Activated B cell treated with CpG ODN at 0.5 μM for 24 hours (primary cell): ENCODE measurements at regions not wholly inside any gene's neighbourhood (a gene's known extent, or its start where the extent isn't known, plus 50 kb on each side); places are given as distances from the start of the nearest gene placed in this dataset.

Source experiments
- ATAC-seq: fragments of 200-7000 bp; cut with Tn5 transposase; one replicate; pipeline ENCODE4 v1.10.0; 2021; ENCODE audit warnings: low read depth, mild to moderate bottlenecking, moderate library complexity
- CTCF ChIA-PET: fragments of 350-600 bp; sonication (Branson Sonifier 250); formaldehyde crosslinking; loops from one replicate; lab custom pipeline; 2021; ENCODE audit warnings: antibody characterized with exemption; lab: Charles Lee
- POLR2A ChIA-PET: fragments of 350-600 bp; sonication (Branson Sonifier 250); formaldehyde crosslinking; loops from one replicate; lab custom pipeline; 2021; ENCODE audit warnings: antibody characterized with exemption; lab: Charles Lee
- DNase-seq: peaks from one replicate; pipeline ENCODE4 v3.0.0; 2022
- H3K27ac Mint-ChIP-seq: one replicate; pipeline ENCODE4 v1.8.0; 2020; ENCODE audit warnings: mixed read lengths
- H3K27me3 Mint-ChIP-seq: one replicate; pipeline ENCODE4 v1.8.0; 2021; ENCODE audit warnings: mixed read lengths
- H3K36me3 Mint-ChIP-seq: one replicate; pipeline ENCODE4 v1.8.0; 2021; ENCODE audit warnings: low read depth, mixed read lengths
- H3K4me1 Mint-ChIP-seq: one replicate; pipeline ENCODE4 v1.8.0; 2021; ENCODE audit warnings: mixed read lengths
- H3K4me3 Mint-ChIP-seq: one replicate; pipeline ENCODE4 v1.8.0; 2020; ENCODE audit warnings: mild to moderate bottlenecking, mixed read lengths
- H3K9me3 Mint-ChIP-seq: one replicate; pipeline ENCODE4 v1.8.0; 2020; ENCODE audit warnings: mixed read lengths
- intact Hi-C: fragments of 100-400 bp; cut with micrococcal nuclease; formaldehyde crosslinking; loops from one replicate; pipeline ENCODE4 v1.15.1; 2024
- TF ChIP-seq, protein P1 (sequence below): fragments of 200-600 bp; IDR thresholded peaks from one replicate; pipeline ENCODE4 v1.8.0; 2022; ENCODE audit warnings: antibody characterized with exemption, mild to moderate bottlenecking

DNA sequence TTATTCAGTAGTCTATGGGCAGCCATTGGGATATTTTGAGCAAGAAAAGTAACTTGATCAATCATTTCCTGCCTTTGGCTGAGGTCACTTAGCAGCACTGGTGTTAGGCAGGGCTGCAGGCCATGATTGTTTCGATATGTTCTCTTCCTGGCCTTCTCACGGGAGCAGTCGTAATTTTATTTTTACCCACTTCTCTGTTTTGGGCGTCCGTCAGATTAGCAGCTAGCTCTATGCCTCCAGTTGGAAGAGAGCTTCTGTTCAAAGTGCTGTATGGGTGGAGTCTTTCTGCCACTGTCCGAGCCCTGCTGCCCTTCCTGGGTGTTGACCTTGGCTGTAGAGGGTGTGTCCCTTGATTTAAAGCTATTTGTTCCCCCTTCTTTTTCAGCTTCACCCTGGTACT, 123.4 kb upstream of the ROPN1 start:
- intact Hi-C loops: no loop called here
- Mint-ChIP-seq H3K27me3 (peaks cover 13% of the 10 kb centered on the region), H3K9me3 (no peaks in the 10 kb centered on the region), H3K4me3 (no peak overlapping the region), H3K4me1 (no peaks in the 10 kb centered on the region), H3K36me3 (no peaks in the 10 kb centered on the region), H3K27ac (no peak overlapping the region)
- CTCF ChIA-PET: no interaction called here
- no peak for ATAC-seq
- TF ChIP-seq, protein P1, sequence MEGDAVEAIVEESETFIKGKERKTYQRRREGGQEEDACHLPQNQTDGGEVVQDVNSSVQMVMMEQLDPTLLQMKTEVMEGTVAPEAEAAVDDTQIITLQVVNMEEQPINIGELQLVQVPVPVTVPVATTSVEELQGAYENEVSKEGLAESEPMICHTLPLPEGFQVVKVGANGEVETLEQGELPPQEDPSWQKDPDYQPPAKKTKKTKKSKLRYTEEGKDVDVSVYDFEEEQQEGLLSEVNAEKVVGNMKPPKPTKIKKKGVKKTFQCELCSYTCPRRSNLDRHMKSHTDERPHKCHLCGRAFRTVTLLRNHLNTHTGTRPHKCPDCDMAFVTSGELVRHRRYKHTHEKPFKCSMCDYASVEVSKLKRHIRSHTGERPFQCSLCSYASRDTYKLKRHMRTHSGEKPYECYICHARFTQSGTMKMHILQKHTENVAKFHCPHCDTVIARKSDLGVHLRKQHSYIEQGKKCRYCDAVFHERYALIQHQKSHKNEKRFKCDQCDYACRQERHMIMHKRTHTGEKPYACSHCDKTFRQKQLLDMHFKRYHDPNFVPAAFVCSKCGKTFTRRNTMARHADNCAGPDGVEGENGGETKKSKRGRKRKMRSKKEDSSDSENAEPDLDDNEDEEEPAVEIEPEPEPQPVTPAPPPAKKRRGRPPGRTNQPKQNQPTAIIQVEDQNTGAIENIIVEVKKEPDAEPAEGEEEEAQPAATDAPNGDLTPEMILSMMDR: no peak
- no peak for DNase-seq
- POLR2A ChIA-PET: no interaction called here

DNA sequence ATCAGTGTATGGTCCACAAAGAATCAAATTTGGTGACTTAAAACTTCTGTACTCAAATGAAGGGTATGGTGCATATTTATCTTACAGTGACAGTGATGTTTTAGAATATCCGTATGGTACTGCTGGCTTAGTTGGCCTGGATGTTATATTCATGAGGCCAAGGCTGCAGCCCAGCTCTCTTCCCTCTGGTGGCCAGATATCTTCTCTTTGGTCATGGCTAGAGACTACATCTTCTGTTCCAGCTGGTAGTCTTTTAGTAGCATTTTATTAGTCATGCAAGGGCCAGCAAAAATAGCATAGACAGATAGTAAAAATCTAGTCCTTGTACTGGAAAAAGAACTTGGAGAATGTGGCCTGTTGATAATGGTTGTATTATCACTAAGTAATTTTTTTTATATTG, 124.0 kb upstream of the ROPN1 start:
- no peak for DNase-seq
- ChIA-PET CTCF (no interaction called here), POLR2A (no interaction called here)
- H3K9me3 Mint-ChIP-seq: no peaks in the 10 kb centered on the region
- H3K36me3 Mint-ChIP-seq: no peaks in the 10 kb centered on the region
- intact Hi-C loops: no loop called here
- H3K27me3 Mint-ChIP-seq: peaks cover 13% of the 10 kb centered on the region
- H3K4me3 Mint-ChIP-seq: no peak overlapping the region
- H3K27ac Mint-ChIP-seq: no peak overlapping the region
- TF ChIP-seq, protein P1: no peak
- H3K4me1 Mint-ChIP-seq: no peaks in the 10 kb centered on the region
- no peak for ATAC-seq

DNA sequence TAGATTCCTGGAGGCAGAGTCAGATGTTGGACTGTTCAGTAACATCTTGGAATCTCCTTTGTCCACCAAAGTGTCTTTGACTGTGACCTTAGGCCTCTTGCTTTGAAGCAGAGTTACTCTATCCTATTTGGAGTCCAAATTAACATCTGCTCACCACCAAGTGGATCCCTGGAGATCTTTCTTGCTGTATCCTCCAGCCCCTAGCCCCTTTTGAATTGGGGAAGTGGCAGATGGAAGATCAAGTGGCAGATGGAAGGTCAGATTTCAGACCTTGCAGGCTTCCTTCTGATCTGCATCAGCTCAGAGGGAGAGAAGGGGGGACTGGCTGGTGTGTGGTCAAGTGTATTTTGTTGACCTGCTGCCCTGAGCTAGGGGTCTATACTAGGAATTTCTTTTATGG, 125.0 kb upstream of the ROPN1 start:
- no peak overlapping the region for H3K27ac Mint-ChIP-seq
- ChIA-PET POLR2A (no interaction called here), CTCF (no interaction called here)
- no peaks in the 10 kb centered on the region for H3K4me1 Mint-ChIP-seq
- ATAC-seq (no peak), DNase-seq (no peak)
- no peaks in the 10 kb centered on the region for H3K36me3 Mint-ChIP-seq
- peaks cover 13% of the 10 kb centered on the region for H3K27me3 Mint-ChIP-seq
- intact Hi-C loops: no loop called here
- TF ChIP-seq, protein P1: no peak
- no peak overlapping the region for H3K4me3 Mint-ChIP-seq
- H3K9me3 Mint-ChIP-seq: no peaks in the 10 kb centered on the region

DNA sequence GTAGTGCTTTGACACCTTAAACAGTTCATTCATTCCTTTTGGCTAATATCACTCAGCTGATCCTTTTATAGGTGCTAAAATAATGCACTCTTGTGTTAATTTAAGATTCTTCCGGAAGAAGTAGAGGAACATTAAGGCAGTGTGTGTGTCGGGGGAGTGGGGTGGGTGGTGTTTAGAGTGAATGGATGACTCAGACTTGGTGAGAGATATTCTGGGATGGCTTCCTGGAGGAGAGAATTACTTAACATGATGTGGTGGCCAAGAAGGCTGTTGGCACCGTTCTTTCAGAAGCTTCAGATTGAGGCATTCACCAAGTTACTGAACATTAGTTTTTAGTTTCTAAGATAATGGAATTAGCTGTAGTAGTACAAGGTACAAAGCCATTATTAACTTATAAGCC, 125.6 kb upstream of the ROPN1 start:
- Mint-ChIP-seq H3K4me1 (no peaks in the 10 kb centered on the region), H3K4me3 (no peak overlapping the region), H3K9me3 (no peaks in the 10 kb centered on the region), H3K27me3 (peaks cover 13% of the 10 kb centered on the region), H3K27ac (no peak overlapping the region), H3K36me3 (no peaks in the 10 kb centered on the region)
- ChIA-PET CTCF (no interaction called here), POLR2A (no interaction called here)
- intact Hi-C loops: no loop called here
- no peak for ATAC-seq
- TF ChIP-seq, protein P1: no peak
- DNase-seq: no peak

DNA sequence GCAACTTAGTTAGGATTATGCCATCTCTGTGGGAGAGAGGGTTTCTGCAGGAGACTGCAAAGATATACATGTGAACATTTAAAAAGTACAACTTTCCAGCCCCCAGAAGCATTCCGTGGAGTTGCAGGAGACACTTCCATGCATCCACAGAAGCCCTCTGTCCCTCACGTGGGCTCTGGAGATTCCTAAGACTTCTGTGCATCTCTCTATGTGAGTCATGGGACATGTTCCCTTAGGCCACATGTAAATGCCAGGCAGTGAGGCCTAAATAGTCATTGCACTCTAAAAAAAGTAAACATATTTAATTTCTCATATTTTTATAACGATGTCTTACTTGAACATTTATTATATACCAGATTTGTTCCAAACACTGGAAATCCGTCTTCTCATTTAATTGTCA, 126.5 kb upstream of the ROPN1 start:
- no peak for ATAC-seq
- no peaks in the 10 kb centered on the region for H3K4me1 Mint-ChIP-seq
- ChIA-PET CTCF (no interaction called here), POLR2A (no interaction called here)
- intact Hi-C loops: no loop called here
- H3K36me3 Mint-ChIP-seq: no peaks in the 10 kb centered on the region
- H3K27ac Mint-ChIP-seq: no peak overlapping the region
- peaks cover 11% of the 10 kb centered on the region for H3K27me3 Mint-ChIP-seq
- no peak overlapping the region for H3K4me3 Mint-ChIP-seq
- no peaks in the 10 kb centered on the region for H3K9me3 Mint-ChIP-seq
- no peak for DNase-seq
- TF ChIP-seq, protein P1: no peak
